Suppressor macrophage (primary cell): ENCODE measurements at regions not wholly inside any gene's neighbourhood (a gene's known extent, or its start where the extent isn't known, plus 50 kb on each side); places are given as distances from the start of the nearest gene placed in this dataset.
"Not testable (repeated sequence)": the region's sequence is repeated elsewhere in the genome, so short reads cannot be mapped to it uniquely, and the experiment has no call there.

Experiments
- DNase-seq, 4 experiments: peaks; one replicate each; pipeline ENCODE4 v3.0.0-alpha.2; 2020 to 2022

- DNase-seq: no peak
Observed at GRCh38 chr12:46669720-46670119, 156.1 kb downstream of the SLC38A4 start.

DNA sequence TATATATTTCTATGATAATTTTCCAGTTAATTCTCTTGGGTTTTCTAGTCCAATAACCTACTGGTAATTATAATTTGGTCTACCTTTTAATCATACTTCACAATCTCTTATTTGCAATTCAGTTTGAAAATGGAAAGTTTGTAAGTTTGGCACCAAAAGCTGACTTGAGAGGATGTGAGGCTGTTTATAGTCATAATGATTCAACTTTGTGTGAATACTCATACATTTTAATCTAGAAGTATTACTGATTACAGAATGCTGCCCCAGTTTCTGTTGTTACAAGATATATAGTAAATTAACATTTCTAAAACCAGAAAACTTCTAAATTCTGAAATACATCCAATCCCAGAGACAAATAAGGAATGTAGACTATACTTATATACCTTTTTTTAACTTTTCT lies 158.2 kb downstream of the SLC38A4 start:
- no peak for DNase-seq

GRCh38 chr12:46664761-46665287 lies 161.0 kb downstream of the SLC38A4 start:
- peak; percentile 64 to 90 (median 80) for DNase-seq

- peak in 1 of 4 experiments; percentile 14 for DNase-seq
Observed at GRCh38 chr12:46663318-46663717, 162.5 kb downstream of the SLC38A4 start.

- DNase-seq: peak; percentile 52 to 83 (median 67)
Observed at GRCh38 chr12:46661110-46661845, 164.5 kb downstream of the SLC38A4 start.

- peak; percentile 58 to 86 (median 73) for DNase-seq
Observed at GRCh38 chr12:46660719-46661109, 165.1 kb downstream of the SLC38A4 start.

- no peak for DNase-seq
Observed at GRCh38 chr12:46660276-46660675, 165.5 kb downstream of the SLC38A4 start.

GRCh38 chr12:46659824-46660223 lies 166.0 kb downstream of the SLC38A4 start:
- DNase-seq: peak in 2 of 4 experiments; percentile 26 to 39

DNA sequence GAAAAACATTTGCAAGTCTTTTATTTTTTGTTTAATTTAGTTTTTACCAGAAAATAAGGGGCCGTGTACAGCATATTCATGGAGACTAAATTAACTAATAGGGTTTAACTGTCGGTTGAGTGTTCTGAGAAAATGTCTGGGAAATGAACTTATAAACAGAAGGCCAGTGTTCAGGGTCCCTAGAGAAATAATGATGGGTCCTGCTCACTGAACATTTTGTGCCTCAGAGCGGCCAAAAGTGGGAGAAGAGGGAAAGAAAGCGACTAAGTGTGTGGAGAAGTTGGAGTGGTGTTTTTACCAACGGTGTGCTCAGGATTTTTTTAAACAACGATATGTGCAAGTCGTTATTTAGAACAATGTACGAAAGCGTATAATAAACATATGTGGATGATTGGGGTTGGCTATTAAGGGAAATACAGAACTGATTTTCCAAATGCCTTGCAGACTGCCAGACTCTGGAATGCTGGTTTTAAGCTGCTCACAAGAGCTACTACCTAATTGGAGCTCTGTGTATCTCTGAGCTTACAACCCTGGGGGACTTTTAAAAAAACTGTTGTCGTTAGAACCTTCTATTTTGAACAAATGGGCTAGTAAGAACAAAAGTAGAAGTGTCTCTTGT lies 166.7 kb downstream of the SLC38A4 start:
- no peak for DNase-seq

DNA sequence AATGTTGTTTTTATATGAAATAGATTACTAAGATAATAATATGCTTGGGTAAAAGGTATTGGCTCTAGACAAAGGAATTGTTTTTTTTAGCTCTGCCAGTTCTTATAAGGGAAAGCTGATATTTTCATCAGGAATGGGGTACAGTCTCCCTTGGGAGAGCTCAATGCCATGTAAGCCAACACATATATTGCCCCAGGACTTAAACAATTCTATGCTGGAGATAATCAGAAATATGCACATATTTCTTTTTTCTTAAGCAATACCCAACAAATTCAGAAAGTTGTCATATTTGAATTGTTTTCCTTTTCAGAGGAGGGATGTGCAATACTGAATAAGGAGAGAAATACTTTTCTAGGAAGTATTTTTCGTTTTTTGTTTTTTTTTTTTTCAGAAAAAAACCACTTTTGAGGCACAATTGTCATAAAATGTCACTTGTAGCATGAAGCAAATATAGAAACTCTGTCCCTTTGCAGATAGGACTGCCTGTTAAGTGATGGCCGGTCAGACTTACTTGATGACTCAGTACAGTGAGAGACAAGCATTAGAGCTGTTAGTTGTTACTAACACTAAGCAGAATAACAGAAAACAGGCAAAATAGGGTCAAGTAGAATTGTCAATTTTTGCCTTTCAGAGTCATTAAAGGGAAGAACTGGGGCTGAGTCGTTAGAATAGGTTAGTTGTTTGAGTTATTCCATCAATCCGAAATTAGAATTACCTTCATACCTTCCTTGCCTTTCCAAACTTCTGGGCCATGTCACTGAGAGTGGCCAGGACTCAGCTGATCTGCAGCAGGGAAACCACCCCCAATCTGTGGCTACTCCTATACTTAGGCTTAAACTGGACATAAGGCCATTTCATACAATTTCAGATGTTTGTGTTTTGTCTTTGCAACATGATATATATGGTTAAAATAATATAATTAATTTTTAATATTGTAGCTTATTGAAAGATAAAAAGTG lies 168.1 kb downstream of the SLC38A4 start:
- no peak for DNase-seq

DNA sequence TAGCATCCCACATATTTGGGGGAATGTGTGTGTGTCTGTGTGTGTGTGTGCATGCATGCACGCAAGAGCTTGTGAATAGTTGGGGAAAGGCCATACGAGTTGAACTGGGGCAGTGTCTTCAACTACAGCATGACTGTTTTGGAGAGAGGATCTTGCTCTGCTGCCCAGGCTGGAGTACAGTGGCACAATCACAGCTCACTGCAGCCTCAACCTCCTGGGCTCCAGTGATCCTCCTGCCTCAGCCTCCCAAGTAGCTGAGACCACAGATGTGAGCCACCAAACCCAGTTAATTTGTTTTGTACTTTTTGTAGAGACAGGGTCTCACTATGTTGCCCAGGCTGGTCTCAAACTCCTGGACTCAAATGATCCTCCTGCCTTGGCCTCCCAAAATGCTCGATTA lies 169.8 kb downstream of the SLC38A4 start:
- not testable (repeated sequence) for DNase-seq

GRCh38 chr12:46653311-46653710 lies 172.5 kb downstream of the SLC38A4 start:
- DNase-seq: no peak

- DNase-seq: no peak
Observed at GRCh38 chr12:46652692-46653091, 173.1 kb downstream of the SLC38A4 start.

- no peak for DNase-seq
Observed at GRCh38 chr12:46650688-46651087, 175.1 kb downstream of the SLC38A4 start.

GRCh38 chr12:46649433-46649832 lies 176.4 kb downstream of the SLC38A4 start:
- DNase-seq: no peak

- DNase-seq: no peak
Observed at GRCh38 chr12:46647034-46647433, 178.8 kb downstream of the SLC38A4 start.

DNA sequence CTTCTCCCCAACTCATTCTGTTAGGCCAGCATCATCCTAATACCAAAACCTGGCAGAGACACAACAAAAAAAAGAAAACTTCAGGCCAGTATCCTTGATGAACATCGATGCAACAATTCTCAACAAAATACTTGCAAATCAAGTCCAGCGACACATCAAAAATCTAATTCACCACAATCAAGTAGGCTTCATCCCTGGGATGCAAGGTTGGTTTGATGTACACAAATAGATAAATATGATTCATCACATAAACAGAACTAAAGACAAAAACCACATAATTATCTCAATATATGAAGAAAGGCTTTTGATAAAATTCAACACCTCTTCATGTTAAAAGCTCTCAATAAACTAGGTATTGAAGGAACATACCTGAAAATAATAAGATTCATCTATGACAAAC lies 184.1 kb downstream of the SLC38A4 start:
- DNase-seq: not testable (repeated sequence)

DNA sequence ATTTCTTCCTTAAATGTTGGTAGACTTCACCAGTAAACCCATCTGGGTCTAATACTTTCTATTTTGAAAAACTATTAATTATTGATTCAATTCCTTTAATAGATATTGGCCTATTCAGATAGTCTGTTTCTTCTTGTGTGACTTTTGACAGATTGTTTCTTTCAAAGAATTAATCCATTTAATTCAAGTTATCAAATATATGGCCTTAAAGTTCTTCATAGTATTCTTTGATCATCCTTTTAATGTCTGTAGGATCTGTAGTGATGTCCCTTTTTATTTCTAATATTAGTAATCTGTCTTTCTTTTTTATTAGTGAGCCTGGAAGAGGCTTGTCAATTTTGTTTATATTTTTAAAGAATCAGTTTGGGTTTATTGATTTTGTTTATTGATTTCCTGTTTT lies 190.0 kb downstream of the SLC38A4 start:
- no peak for DNase-seq

DNA sequence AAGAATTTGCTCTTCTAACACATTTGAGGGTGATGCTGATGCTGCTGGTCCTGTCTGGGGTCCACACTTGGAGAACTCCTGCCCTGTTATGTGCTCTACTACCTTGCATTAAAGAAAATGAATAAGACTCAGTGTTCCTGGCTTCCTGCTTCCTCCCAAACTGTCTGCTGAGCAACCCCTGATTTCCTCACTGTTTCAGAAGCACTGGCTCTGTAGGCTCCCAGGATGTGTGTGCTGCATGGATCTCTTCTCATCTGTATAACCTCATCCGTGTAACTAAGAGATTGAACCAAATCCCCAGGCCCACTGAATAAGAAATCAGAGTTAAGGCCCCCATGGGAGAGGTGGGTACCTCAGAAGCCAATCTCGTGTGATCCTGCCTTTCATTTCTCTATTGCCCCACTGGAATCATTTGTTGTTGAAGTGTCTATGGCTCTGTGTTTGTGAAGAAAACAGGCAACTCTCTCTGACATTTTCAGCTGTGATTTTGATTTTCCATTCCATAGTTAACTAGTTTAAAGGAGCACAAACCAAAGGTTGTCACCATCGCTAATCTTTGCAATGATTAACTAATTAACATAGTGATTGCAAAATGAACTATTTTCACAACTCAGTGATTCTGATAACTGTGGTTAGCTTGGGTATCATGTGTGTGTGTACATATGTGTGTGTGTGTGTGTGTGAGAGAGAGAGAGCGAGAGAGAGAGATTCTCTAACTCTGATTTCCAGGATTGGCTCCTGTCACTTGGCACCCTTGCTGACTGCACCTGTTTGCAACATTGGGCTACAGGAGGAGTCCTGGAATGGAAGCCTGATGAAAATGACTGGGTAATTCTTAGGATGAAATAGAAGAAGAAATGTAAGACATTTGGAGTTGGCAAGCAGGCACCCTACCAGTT lies 196.2 kb downstream of the SLC38A4 start:
- no peak for DNase-seq

DNA sequence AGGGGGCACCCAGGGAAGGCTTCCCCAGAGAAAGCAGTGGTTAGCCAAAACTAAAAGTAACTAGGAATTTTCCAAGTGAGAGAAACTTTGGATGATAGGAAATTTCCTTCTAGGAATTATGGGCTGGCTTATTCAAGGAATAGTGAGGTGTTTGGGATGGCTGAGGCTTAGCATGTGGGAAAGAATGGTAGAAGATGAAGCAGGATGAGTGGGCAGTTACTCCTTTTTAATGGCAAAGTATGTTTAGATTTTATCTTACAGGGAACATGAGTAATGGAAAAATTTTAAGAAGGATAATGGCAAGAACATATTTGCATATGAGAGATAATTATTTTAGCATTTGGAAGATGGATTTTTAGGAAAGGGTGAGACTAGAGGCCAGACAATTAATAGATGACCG lies 197.6 kb downstream of the SLC38A4 start:
- no peak for DNase-seq

GRCh38 chr12:46627686-46628085 lies 198.1 kb downstream of the SLC38A4 start:
- DNase-seq: no peak

DNA sequence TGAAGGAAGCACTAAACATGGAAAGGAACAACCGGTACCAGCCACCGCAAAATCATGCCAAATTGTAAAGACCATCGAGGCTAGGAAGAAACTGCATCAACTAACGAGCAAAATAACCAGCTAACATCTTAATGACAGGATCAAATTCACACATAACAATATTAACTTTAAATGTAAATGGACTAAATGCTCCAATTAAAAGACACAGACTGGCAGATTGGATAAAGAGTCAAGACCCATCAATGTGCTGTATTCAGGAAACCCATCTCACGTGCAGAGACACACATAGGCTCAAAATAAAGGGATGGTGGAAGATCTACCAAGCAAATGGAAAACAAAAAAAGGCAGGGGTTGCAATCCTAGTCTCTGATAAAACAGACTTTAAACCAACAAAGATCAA lies 206.3 kb downstream of the SLC38A4 start:
- not testable (repeated sequence) for DNase-seq
